ENCODE measurements at regions not wholly inside any gene's neighbourhood (a gene's known extent, or its start where the extent isn't known, plus 50 kb on each side); places are given as distances from the start of the nearest gene placed in this dataset.

GRCh38 chr2:198315791-198316630, 511.6 kb downstream of the PLCL1 start:
- no peak for ATAC-seq (ENCODE audit: low read depth)
- Mint-ChIP-seq H3K36me3 (no peaks in the 10 kb centered on the region), H3K4me1 (peaks cover 4% of the 10 kb centered on the region), H3K4me3 (no peak overlapping the region), H3K27me3 (peaks cover 4% of the 10 kb centered on the region), H3K27ac (no peak overlapping the region), H3K9me3 (no peaks in the 10 kb centered on the region)
- no peak for DNase-seq (ENCODE audit: low spot score in 2 of 2)

GRCh38 chr2:198314559-198315153, 510.3 kb downstream of the PLCL1 start:
- ATAC-seq (ENCODE audit: low read depth) (peak; percentile 32), DNase-seq (ENCODE audit: low spot score in 2 of 2) (no peak)
- H3K4me3 Mint-ChIP-seq: no peak overlapping the region
- H3K36me3 Mint-ChIP-seq: no peaks in the 10 kb centered on the region
- no peaks in the 10 kb centered on the region for H3K9me3 Mint-ChIP-seq
- peaks cover 4% of the 10 kb centered on the region for H3K27me3 Mint-ChIP-seq
- H3K4me1 Mint-ChIP-seq: peaks cover 4% of the 10 kb centered on the region
- H3K27ac Mint-ChIP-seq: no peak overlapping the region

- DNase-seq (ENCODE audit: low spot score in 2 of 2) (no peak), ATAC-seq (ENCODE audit: low read depth) (no peak)
- H3K27me3 Mint-ChIP-seq: peaks cover 4% of the 10 kb centered on the region
- H3K4me3 Mint-ChIP-seq: no peak overlapping the region
- no peaks in the 10 kb centered on the region for H3K9me3 Mint-ChIP-seq
- H3K36me3 Mint-ChIP-seq: no peaks in the 10 kb centered on the region
- no peak overlapping the region for H3K27ac Mint-ChIP-seq
- peaks cover 4% of the 10 kb centered on the region for H3K4me1 Mint-ChIP-seq
These were observed 508.4 kb downstream of the PLCL1 start for GRCh38 chr2:198312596-198313483.

GRCh38 chr2:198311020-198311419, 506.6 kb downstream of the PLCL1 start:
- no peak for DNase-seq (ENCODE audit: low spot score in 2 of 2)
- H3K4me3 Mint-ChIP-seq: no peak overlapping the region
- no peaks in the 10 kb centered on the region for H3K9me3 Mint-ChIP-seq
- ATAC-seq (ENCODE audit: low read depth): no peak
- peaks cover 4% of the 10 kb centered on the region for H3K4me1 Mint-ChIP-seq
- H3K27me3 Mint-ChIP-seq: peaks cover 10% of the 10 kb centered on the region
- H3K36me3 Mint-ChIP-seq: no peaks in the 10 kb centered on the region
- H3K27ac Mint-ChIP-seq: no peak overlapping the region

GRCh38 chr2:198309673-198310280, 505.4 kb downstream of the PLCL1 start:
- Mint-ChIP-seq H3K27me3 (peaks cover 8% of the 10 kb centered on the region), H3K27ac (no peak overlapping the region), H3K9me3 (no peaks in the 10 kb centered on the region), H3K4me3 (no peak overlapping the region), H3K36me3 (no peaks in the 10 kb centered on the region), H3K4me1 (peaks cover 4% of the 10 kb centered on the region)
- ATAC-seq (ENCODE audit: low read depth) (peak; percentile 41), DNase-seq (ENCODE audit: low spot score in 2 of 2) (peak; percentile 44 to 48)

GRCh38 chr2:198309081-198309480, 504.7 kb downstream of the PLCL1 start:
- ATAC-seq (ENCODE audit: low read depth) (no peak), DNase-seq (ENCODE audit: low spot score in 2 of 2) (no peak)
- Mint-ChIP-seq H3K36me3 (no peaks in the 10 kb centered on the region), H3K4me1 (no peaks in the 10 kb centered on the region), H3K4me3 (no peak overlapping the region), H3K9me3 (no peaks in the 10 kb centered on the region), H3K27ac (no peak overlapping the region), H3K27me3 (peaks cover 8% of the 10 kb centered on the region)

GRCh38 chr2:198308368-198308767, 504.0 kb downstream of the PLCL1 start:
- ATAC-seq (ENCODE audit: low read depth) (no peak), DNase-seq (ENCODE audit: low spot score in 2 of 2) (no peak)
- Mint-ChIP-seq H3K36me3 (no peaks in the 10 kb centered on the region), H3K27ac (no peak overlapping the region), H3K4me1 (no peaks in the 10 kb centered on the region), H3K4me3 (no peak overlapping the region), H3K27me3 (peaks cover 8% of the 10 kb centered on the region), H3K9me3 (no peaks in the 10 kb centered on the region)

GRCh38 chr2:198307093-198307492, 502.7 kb downstream of the PLCL1 start:
- Mint-ChIP-seq H3K9me3 (no peaks in the 10 kb centered on the region), H3K27me3 (peaks cover 8% of the 10 kb centered on the region), H3K4me3 (no peak overlapping the region)

GRCh38 chr2:198304859-198305258, 500.5 kb downstream of the PLCL1 start:
- ATAC-seq (ENCODE audit: low read depth): no peak
- H3K9me3 Mint-ChIP-seq: no peaks in the 10 kb centered on the region
- no peaks in the 10 kb centered on the region for H3K36me3 Mint-ChIP-seq
- no peaks in the 10 kb centered on the region for H3K4me1 Mint-ChIP-seq
- H3K4me3 Mint-ChIP-seq: no peak overlapping the region
- no peak overlapping the region for H3K27ac Mint-ChIP-seq
- DNase-seq (ENCODE audit: low spot score in 2 of 2): no peak
- peaks cover 8% of the 10 kb centered on the region for H3K27me3 Mint-ChIP-seq

More at GRCh38 chr2:198307093-198307492, 502.7 kb downstream of the PLCL1 start:
- H3K36me3 Mint-ChIP-seq: no peaks in the 10 kb centered on the region
- ATAC-seq (ENCODE audit: low read depth) (no peak), DNase-seq (ENCODE audit: low spot score in 2 of 2) (no peak)
- H3K4me1 Mint-ChIP-seq: no peaks in the 10 kb centered on the region
- no peak overlapping the region for H3K27ac Mint-ChIP-seq

- no peaks in the 10 kb centered on the region for H3K9me3 Mint-ChIP-seq
- no peak overlapping the region for H3K4me3 Mint-ChIP-seq
- H3K27ac Mint-ChIP-seq: no peak overlapping the region
- H3K36me3 Mint-ChIP-seq: no peaks in the 10 kb centered on the region
- H3K27me3 Mint-ChIP-seq: peaks cover 9% of the 10 kb centered on the region
- ATAC-seq (ENCODE audit: low read depth) (no peak), DNase-seq (ENCODE audit: low spot score in 2 of 2) (no peak)
- H3K4me1 Mint-ChIP-seq: no peaks in the 10 kb centered on the region
These were observed 493.0 kb downstream of the PLCL1 start for GRCh38 chr2:198297350-198297749.

GRCh38 chr2:198296665-198297308, 492.4 kb downstream of the PLCL1 start:
- Mint-ChIP-seq H3K36me3 (no peaks in the 10 kb centered on the region), H3K9me3 (no peaks in the 10 kb centered on the region), H3K4me1 (no peaks in the 10 kb centered on the region), H3K4me3 (no peak overlapping the region), H3K27me3 (peaks cover 9% of the 10 kb centered on the region), H3K27ac (no peak overlapping the region)
- ATAC-seq (ENCODE audit: low read depth) (peak; percentile 78), DNase-seq (ENCODE audit: low spot score in 2 of 2) (peak; percentile 30 to 53)

GRCh38 chr2:198293281-198293680, 488.9 kb downstream of the PLCL1 start:
- Mint-ChIP-seq H3K36me3 (no peaks in the 10 kb centered on the region), H3K4me3 (no peak overlapping the region), H3K27ac (no peak overlapping the region), H3K4me1 (no peaks in the 10 kb centered on the region), H3K9me3 (no peaks in the 10 kb centered on the region), H3K27me3 (peaks cover 9% of the 10 kb centered on the region)
- ATAC-seq (ENCODE audit: low read depth): no peak
- no peak for DNase-seq (ENCODE audit: low spot score in 2 of 2)

GRCh38 chr2:198289811-198290210, 485.4 kb downstream of the PLCL1 start:
- H3K27ac Mint-ChIP-seq: no peak overlapping the region
- ATAC-seq (ENCODE audit: low read depth) (no peak), DNase-seq (ENCODE audit: low spot score in 2 of 2) (no peak)
- no peaks in the 10 kb centered on the region for H3K9me3 Mint-ChIP-seq
- H3K36me3 Mint-ChIP-seq: no peaks in the 10 kb centered on the region
- no peak overlapping the region for H3K4me3 Mint-ChIP-seq
- H3K27me3 Mint-ChIP-seq: peaks cover 9% of the 10 kb centered on the region
- no peaks in the 10 kb centered on the region for H3K4me1 Mint-ChIP-seq

Data from memory B cell (primary cell).